GM23338 (cell line): ENCODE measurements at regions not wholly inside any gene's neighbourhood (a gene's known extent, or its start where the extent isn't known, plus 50 kb on each side); places are given as distances from the start of the nearest gene placed in this dataset.

Source experiments
- ATAC-seq: fragments of 200-7000 bp; cut with Tn5 transposase; 3 replicates; pipeline ENCODE4 v1.9.1; 2020
- DNase-seq: peaks from one replicate; pipeline ENCODE4 v3.0.0-alpha.2; 2015; ENCODE audit warnings: low spot score
- H2AFZ ChIP-seq: fragments of 200-600 bp; sonication (generic); 2 replicates; pipeline ENCODE4 v1.8.0; 2016; ENCODE audit warnings: antibody characterized with exemption, mild to moderate bottlenecking, moderate library complexity
- H3F3A ChIP-seq: fragments of 200-600 bp; sonication (generic); replicated peaks from 2 replicates; pipeline ENCODE4 v1.8.0; 2017; ENCODE audit warnings: antibody characterized with exemption, mixed run types, low read depth
- H3K27ac ChIP-seq: fragments of 200-600 bp; sonication (generic); 2 replicates; pipeline ENCODE4 v1.6.1; 2016; ENCODE audit warnings: low read depth
- H3K27me3 ChIP-seq: fragments of 200-600 bp; sonication (generic); 2 replicates; pipeline ENCODE4 v1.8.0; 2016; ENCODE audit warnings: mild to moderate bottlenecking, mixed run types, moderate library complexity; ENCODE audit not compliant: insufficient read depth
- H3K36me3 ChIP-seq: fragments of 200-600 bp; sonication (generic); 2 replicates; pipeline ENCODE4 v1.8.0; 2016; ENCODE audit warnings: mild to moderate bottlenecking; ENCODE audit not compliant: insufficient read depth
- H3K4me1 ChIP-seq: fragments of 200-600 bp; sonication (generic); 2 replicates; pipeline ENCODE4 v1.8.0; 2016; ENCODE audit warnings: mild to moderate bottlenecking, moderate library complexity; ENCODE audit not compliant: insufficient read depth
- H3K4me2 ChIP-seq: fragments of 200-600 bp; sonication (generic); 2 replicates; pipeline ENCODE4 v1.7.1; 2017; ENCODE audit warnings: mixed run types
- H3K4me3 ChIP-seq: fragments of 200-600 bp; sonication (generic); 2 replicates; pipeline ENCODE4 v1.6.1; 2016; ENCODE audit warnings: mixed run types
- H3K79me2 ChIP-seq: fragments of 200-600 bp; sonication (generic); replicated peaks from 2 replicates; pipeline ENCODE4 v1.8.0; 2017; ENCODE audit warnings: mild to moderate bottlenecking; ENCODE audit not compliant: insufficient read depth
- H3K9me2 ChIP-seq: fragments of 200-600 bp; sonication (generic); 2 replicates; pipeline ENCODE4 v1.8.0; 2017; ENCODE audit not compliant: insufficient read depth
- H4K20me1 ChIP-seq: fragments of 200-600 bp; sonication (generic); replicated peaks from 2 replicates; pipeline ENCODE4 v1.8.0; 2017; ENCODE audit warnings: mild to moderate bottlenecking; ENCODE audit not compliant: insufficient read depth
- H3K27ac Mint-ChIP-seq: 2 replicates; pipeline ENCODE4 v1.8.0; 2020; ENCODE audit warnings: inconsistent platforms, mild to moderate bottlenecking, moderate library complexity, mixed read lengths
- H3K27me3 Mint-ChIP-seq: 3 replicates; pipeline ENCODE4 v1.8.0; 2022; ENCODE audit warnings: low read depth, mild to moderate bottlenecking, moderate library complexity, mixed read lengths, inconsistent platforms; ENCODE audit not compliant: insufficient read depth, poor library complexity
- H3K36me3 Mint-ChIP-seq: 3 replicates; pipeline ENCODE4 v1.8.0; 2021; ENCODE audit warnings: low read depth, mild to moderate bottlenecking, inconsistent platforms, moderate library complexity, mixed read lengths
- H3K4me1 Mint-ChIP-seq: 3 replicates; pipeline ENCODE4 v1.8.0; 2020; ENCODE audit warnings: mild to moderate bottlenecking, inconsistent platforms, mixed read lengths
- H3K4me3 Mint-ChIP-seq: 3 replicates; pipeline ENCODE4 v1.8.0; 2021; ENCODE audit warnings: moderate library complexity, mild to moderate bottlenecking, inconsistent platforms, mixed read lengths
- H3K9me3 Mint-ChIP-seq: 3 replicates; pipeline ENCODE4 v1.8.0; 2020; ENCODE audit warnings: moderate library complexity, mild to moderate bottlenecking, inconsistent platforms, mixed read lengths
- CREB1 ChIP-seq: fragments of 250-450 bp; sonication (Bioruptor Pico); IDR thresholded peaks from 2 replicates; pipeline ENCODE4 v1.5.0; 2020; ENCODE audit warnings: low read depth, mild to moderate bottlenecking, moderate library complexity
- EZH2 ChIP-seq: fragments of 200-600 bp; sonication (generic); IDR thresholded peaks from one replicate; pipeline ENCODE4 v1.8.0; 2017; ENCODE audit warnings: antibody characterized with exemption, mild to moderate bottlenecking, low read depth; ENCODE audit not compliant: unreplicated experiment
- EZH2phosphoT487 ChIP-seq: fragments of 200-600 bp; sonication (generic); IDR thresholded peaks from one replicate; pipeline ENCODE4 v1.8.1; 2018; ENCODE audit warnings: antibody characterized with exemption; ENCODE audit not compliant: unreplicated experiment
- JUNB ChIP-seq: IDR thresholded peaks from one replicate; pipeline ENCODE4 v1.6.1; 2016; ENCODE audit warnings: antibody characterized with exemption; ENCODE audit not compliant: unreplicated experiment
- NANOG ChIP-seq: IDR thresholded peaks from 2 replicates; pipeline ENCODE4 v1.6.1; 2016; ENCODE audit warnings: antibody characterized with exemption, borderline replicate concordance
- POLR2AphosphoS5 ChIP-seq: IDR thresholded peaks from 2 replicates; pipeline ENCODE4 v1.6.1; 2016; ENCODE audit warnings: antibody characterized with exemption, low read depth
- STAT1 ChIP-seq: IDR thresholded peaks from one replicate; pipeline ENCODE4 v1.6.1; 2016; ENCODE audit warnings: antibody characterized with exemption; ENCODE audit not compliant: unreplicated experiment
- ZNF114 ChIP-seq: fragments of 250-450 bp; sonication (Bioruptor Pico); IDR thresholded peaks from 2 replicates; pipeline ENCODE4 v1.5.0; 2020; ENCODE audit warnings: mild to moderate bottlenecking, moderate library complexity
- ZNF331 ChIP-seq: fragments of 250-450 bp; sonication (Bioruptor Pico); IDR thresholded peaks from 2 replicates; pipeline ENCODE4 v1.5.0; 2020; ENCODE audit warnings: low read depth, mild to moderate bottlenecking, moderate library complexity
- TF ChIP-seq, protein P1 (sequence below), 2 experiments: fragments of 200-600 bp in 1 of 2; sonication (generic) in 1 of 2; conservative IDR thresholded peaks; 2 replicates each; pipeline versions ENCODE4 v1.5.1 to v1.6.1; 2016 to 2017; ENCODE audit warnings: antibody characterized with exemption in 2 of 2, low read depth in 2 of 2, mild to moderate bottlenecking in 2 of 2, moderate library complexity in 1 of 2
- TF ChIP-seq, protein P2 (sequence below): IDR thresholded peaks from 2 replicates; pipeline ENCODE4 v1.6.1; 2016; ENCODE audit warnings: antibody characterized with exemption
- TF ChIP-seq, protein P3 (sequence below): fragments of 250-450 bp; sonication (Bioruptor Pico); IDR thresholded peaks from 2 replicates; pipeline ENCODE4 v1.5.0; 2020; ENCODE audit warnings: mild to moderate bottlenecking, moderate library complexity
- TF ChIP-seq, protein P4 (sequence below): IDR thresholded peaks from one replicate; pipeline ENCODE4 v1.6.1; 2018; ENCODE audit warnings: antibody characterized with exemption; ENCODE audit not compliant: unreplicated experiment

DNA sequence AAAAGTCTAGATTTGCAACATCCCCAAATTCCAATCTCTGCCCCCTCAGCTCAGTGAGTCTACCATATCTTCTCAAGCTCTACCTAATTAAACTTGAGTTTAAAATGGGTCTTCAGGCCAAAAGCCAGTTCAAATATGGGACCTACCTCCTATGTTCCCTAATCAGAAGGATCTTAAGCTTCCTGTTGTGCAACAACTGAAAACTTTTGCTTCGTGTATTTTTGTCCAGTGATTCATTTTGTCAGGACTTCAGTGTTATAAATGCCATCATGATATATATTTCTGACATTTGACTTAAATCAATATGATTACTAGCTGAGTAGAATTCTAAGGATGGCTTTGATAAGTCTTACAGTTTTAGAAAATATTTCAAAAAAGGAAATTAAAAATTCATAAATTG lies 622.6 kb upstream of the PTCHD4 start (continued):
- TF ChIP-seq, protein P1, sequence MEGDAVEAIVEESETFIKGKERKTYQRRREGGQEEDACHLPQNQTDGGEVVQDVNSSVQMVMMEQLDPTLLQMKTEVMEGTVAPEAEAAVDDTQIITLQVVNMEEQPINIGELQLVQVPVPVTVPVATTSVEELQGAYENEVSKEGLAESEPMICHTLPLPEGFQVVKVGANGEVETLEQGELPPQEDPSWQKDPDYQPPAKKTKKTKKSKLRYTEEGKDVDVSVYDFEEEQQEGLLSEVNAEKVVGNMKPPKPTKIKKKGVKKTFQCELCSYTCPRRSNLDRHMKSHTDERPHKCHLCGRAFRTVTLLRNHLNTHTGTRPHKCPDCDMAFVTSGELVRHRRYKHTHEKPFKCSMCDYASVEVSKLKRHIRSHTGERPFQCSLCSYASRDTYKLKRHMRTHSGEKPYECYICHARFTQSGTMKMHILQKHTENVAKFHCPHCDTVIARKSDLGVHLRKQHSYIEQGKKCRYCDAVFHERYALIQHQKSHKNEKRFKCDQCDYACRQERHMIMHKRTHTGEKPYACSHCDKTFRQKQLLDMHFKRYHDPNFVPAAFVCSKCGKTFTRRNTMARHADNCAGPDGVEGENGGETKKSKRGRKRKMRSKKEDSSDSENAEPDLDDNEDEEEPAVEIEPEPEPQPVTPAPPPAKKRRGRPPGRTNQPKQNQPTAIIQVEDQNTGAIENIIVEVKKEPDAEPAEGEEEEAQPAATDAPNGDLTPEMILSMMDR (conservative IDR thresholded peaks at IDR 0.05; ENCODE audit: low read depth in 2 of 2) = no peak
- TF ChIP-seq EZH2phosphoT487 = no peak
- TF ChIP-seq ZNF331 = no peak
- no peak for TF ChIP-seq ZNF114 (CRISPR knock-in tag)
- no peak for TF ChIP-seq POLR2AphosphoS5
- TF ChIP-seq JUNB = no peak
- TF ChIP-seq STAT1 = no peak
- TF ChIP-seq, protein P2, sequence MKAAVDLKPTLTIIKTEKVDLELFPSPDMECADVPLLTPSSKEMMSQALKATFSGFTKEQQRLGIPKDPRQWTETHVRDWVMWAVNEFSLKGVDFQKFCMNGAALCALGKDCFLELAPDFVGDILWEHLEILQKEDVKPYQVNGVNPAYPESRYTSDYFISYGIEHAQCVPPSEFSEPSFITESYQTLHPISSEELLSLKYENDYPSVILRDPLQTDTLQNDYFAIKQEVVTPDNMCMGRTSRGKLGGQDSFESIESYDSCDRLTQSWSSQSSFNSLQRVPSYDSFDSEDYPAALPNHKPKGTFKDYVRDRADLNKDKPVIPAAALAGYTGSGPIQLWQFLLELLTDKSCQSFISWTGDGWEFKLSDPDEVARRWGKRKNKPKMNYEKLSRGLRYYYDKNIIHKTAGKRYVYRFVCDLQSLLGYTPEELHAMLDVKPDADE = no peak

DNA sequence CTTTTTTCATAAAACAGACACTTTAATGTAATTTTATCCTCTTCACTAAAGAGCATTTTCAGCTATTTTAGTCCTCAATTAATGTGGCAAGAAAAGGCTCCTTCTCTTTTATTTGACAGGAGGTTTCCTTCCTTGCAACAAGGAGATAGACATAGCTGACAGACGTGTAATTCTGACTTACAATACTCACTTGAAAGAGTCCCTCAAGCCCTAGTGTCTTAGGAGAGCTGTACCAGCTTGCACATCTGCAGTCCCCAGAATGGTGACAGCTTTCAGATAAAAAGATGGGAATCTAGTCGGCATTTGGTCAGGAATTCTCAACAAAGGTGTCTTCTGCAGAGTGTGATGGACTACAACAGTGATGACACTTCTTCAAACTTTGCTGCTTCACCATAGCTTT lies 603.7 kb upstream of the PTCHD4 start:
- no peaks in the 10 kb centered on the region for H3K4me1 Mint-ChIP-seq
- Histone ChIP-seq H3K36me3 (no peaks in the 10 kb centered on the region), H2AFZ (no peak overlapping the region), H4K20me1 (no peaks in the 10 kb centered on the region), H3K27ac (no peak overlapping the region), H3K79me2 (no peaks in the 10 kb centered on the region), H3K27me3 (no peaks in the 10 kb centered on the region), H3K9me2 (no peaks in the 10 kb centered on the region), H3K4me1 (no peaks in the 10 kb centered on the region), H3K4me3 (no peak overlapping the region), H3K4me2 (no peak overlapping the region), H3F3A (no peaks in the 10 kb centered on the region)
- no peak overlapping the region for H3K27ac Mint-ChIP-seq
- H3K36me3 Mint-ChIP-seq = no peaks in the 10 kb centered on the region
- no peak overlapping the region for H3K4me3 Mint-ChIP-seq
- no peaks in the 10 kb centered on the region; the same call in 2 of the 3 replicates for H3K9me3 Mint-ChIP-seq
- ATAC-seq (no peak), DNase-seq (no peak)
- no peaks in the 10 kb centered on the region for H3K27me3 Mint-ChIP-seq
- TF ChIP-seq, protein P3, sequence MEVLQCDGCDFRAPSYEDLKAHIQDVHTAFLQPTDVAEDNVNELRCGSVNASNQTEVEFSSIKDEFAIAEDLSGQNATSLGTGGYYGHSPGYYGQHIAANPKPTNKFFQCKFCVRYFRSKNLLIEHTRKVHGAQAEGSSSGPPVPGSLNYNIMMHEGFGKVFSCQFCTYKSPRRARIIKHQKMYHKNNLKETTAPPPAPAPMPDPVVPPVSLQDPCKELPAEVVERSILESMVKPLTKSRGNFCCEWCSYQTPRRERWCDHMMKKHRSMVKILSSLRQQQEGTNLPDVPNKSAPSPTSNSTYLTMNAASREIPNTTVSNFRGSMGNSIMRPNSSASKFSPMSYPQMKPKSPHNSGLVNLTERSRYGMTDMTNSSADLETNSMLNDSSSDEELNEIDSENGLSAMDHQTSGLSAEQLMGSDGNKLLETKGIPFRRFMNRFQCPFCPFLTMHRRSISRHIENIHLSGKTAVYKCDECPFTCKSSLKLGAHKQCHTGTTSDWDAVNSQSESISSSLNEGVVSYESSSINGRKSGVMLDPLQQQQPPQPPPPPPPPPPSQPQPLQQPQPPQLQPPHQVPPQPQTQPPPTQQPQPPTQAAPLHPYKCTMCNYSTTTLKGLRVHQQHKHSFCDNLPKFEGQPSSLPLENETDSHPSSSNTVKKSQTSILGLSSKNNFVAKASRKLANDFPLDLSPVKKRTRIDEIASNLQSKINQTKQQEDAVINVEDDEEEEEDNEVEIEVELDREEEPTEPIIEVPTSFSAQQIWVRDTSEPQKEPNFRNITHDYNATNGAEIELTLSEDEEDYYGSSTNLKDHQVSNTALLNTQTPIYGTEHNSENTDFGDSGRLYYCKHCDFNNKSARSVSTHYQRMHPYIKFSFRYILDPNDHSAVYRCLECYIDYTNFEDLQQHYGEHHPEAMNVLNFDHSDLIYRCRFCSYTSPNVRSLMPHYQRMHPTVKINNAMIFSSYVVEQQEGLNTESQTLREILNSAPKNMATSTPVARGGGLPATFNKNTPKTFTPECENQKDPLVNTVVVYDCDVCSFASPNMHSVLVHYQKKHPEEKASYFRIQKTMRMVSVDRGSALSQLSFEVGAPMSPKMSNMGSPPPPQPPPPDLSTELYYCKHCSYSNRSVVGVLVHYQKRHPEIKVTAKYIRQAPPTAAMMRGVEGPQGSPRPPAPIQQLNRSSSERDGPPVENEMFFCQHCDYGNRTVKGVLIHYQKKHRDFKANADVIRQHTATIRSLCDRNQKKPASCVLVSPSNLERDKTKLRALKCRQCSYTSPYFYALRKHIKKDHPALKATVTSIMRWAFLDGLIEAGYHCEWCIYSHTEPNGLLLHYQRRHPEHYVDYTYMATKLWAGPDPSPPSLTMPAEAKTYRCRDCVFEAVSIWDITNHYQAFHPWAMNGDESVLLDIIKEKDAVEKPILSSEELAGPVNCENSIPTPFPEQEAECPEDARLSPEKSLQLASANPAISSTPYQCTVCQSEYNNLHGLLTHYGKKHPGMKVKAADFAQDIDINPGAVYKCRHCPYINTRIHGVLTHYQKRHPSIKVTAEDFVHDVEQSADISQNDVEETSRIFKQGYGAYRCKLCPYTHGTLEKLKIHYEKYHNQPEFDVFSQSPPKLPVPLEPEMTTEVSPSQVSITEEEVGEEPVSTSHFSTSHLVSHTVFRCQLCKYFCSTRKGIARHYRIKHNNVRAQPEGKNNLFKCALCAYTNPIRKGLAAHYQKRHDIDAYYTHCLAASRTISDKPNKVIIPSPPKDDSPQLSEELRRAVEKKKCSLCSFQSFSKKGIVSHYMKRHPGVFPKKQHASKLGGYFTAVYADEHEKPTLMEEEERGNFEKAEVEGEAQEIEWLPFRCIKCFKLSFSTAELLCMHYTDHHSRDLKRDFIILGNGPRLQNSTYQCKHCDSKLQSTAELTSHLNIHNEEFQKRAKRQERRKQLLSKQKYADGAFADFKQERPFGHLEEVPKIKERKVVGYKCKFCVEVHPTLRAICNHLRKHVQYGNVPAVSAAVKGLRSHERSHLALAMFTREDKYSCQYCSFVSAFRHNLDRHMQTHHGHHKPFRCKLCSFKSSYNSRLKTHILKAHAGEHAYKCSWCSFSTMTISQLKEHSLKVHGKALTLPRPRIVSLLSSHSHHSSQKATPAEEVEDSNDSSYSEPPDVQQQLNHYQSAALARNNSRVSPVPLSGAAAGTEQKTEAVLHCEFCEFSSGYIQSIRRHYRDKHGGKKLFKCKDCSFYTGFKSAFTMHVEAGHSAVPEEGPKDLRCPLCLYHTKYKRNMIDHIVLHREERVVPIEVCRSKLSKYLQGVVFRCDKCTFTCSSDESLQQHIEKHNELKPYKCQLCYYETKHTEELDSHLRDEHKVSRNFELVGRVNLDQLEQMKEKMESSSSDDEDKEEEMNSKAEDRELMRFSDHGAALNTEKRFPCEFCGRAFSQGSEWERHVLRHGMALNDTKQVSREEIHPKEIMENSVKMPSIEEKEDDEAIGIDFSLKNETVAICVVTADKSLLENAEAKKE (CRISPR knock-in tag) = no peak
- TF ChIP-seq EZH2 = no peak
- no peak for TF ChIP-seq NANOG
- TF ChIP-seq, protein P4, sequence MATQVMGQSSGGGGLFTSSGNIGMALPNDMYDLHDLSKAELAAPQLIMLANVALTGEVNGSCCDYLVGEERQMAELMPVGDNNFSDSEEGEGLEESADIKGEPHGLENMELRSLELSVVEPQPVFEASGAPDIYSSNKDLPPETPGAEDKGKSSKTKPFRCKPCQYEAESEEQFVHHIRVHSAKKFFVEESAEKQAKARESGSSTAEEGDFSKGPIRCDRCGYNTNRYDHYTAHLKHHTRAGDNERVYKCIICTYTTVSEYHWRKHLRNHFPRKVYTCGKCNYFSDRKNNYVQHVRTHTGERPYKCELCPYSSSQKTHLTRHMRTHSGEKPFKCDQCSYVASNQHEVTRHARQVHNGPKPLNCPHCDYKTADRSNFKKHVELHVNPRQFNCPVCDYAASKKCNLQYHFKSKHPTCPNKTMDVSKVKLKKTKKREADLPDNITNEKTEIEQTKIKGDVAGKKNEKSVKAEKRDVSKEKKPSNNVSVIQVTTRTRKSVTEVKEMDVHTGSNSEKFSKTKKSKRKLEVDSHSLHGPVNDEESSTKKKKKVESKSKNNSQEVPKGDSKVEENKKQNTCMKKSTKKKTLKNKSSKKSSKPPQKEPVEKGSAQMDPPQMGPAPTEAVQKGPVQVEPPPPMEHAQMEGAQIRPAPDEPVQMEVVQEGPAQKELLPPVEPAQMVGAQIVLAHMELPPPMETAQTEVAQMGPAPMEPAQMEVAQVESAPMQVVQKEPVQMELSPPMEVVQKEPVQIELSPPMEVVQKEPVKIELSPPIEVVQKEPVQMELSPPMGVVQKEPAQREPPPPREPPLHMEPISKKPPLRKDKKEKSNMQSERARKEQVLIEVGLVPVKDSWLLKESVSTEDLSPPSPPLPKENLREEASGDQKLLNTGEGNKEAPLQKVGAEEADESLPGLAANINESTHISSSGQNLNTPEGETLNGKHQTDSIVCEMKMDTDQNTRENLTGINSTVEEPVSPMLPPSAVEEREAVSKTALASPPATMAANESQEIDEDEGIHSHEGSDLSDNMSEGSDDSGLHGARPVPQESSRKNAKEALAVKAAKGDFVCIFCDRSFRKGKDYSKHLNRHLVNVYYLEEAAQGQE = no peak
- no peak for TF ChIP-seq CREB1 (CRISPR knock-in tag)
